Breast epithelium (tissue), 3 donors: ENCODE measurements at regions not wholly inside any gene's neighbourhood (a gene's known extent, or its start where the extent isn't known, plus 50 kb on each side); places are given as distances from the start of the nearest gene placed in this dataset.

Experiments used
- CTCF ChIP-seq, 3 donors: fragments of 450-650 bp; IDR thresholded peaks; one replicate each; pipeline ENCODE4 v1.5.1; 2016 to 2017; ENCODE audit warnings: antibody characterized with exemption in 3 of 3, mild to moderate bottlenecking in 3 of 3, moderate library complexity in 3 of 3
- POLR2A ChIP-seq: fragments of 450-650 bp; IDR thresholded peaks from one replicate; pipeline ENCODE4 v1.6.1; 2016; ENCODE audit warnings: antibody characterized with exemption, mild to moderate bottlenecking, moderate library complexity
- POLR2AphosphoS5 ChIP-seq, 3 donors: sonication (generic); formaldehyde crosslinking; IDR thresholded peaks; one replicate each; pipeline ENCODE4 v1.6.1; 2017; ENCODE audit warnings: antibody characterized with exemption in 3 of 3

- TF ChIP-seq CTCF (IDR thresholded peaks at IDR 0.05) (no peak), POLR2A (no peak), POLR2AphosphoS5 (IDR thresholded peaks at IDR 0.05) (no peak)
Observed at GRCh38 chr1:185444676-185445075, 127.6 kb upstream of the IVNS1ABP start.
